ENCODE measurements at regions not wholly inside any gene's neighbourhood (a gene's known extent, or its start where the extent isn't known, plus 50 kb on each side); places are given as distances from the start of the nearest gene placed in this dataset.

GRCh38 chr7:10412422-10413019 is 561.2 kb upstream of the PHF14 start:
- TF ChIP-seq, protein P1, sequence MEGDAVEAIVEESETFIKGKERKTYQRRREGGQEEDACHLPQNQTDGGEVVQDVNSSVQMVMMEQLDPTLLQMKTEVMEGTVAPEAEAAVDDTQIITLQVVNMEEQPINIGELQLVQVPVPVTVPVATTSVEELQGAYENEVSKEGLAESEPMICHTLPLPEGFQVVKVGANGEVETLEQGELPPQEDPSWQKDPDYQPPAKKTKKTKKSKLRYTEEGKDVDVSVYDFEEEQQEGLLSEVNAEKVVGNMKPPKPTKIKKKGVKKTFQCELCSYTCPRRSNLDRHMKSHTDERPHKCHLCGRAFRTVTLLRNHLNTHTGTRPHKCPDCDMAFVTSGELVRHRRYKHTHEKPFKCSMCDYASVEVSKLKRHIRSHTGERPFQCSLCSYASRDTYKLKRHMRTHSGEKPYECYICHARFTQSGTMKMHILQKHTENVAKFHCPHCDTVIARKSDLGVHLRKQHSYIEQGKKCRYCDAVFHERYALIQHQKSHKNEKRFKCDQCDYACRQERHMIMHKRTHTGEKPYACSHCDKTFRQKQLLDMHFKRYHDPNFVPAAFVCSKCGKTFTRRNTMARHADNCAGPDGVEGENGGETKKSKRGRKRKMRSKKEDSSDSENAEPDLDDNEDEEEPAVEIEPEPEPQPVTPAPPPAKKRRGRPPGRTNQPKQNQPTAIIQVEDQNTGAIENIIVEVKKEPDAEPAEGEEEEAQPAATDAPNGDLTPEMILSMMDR (IDR thresholded peaks at IDR 0.05): peak; percentile 15 to 65 (median 34)
- TF ChIP-seq POLR2AphosphoS5 (IDR thresholded peaks at IDR 0.05): no peak
- TF ChIP-seq EP300 (IDR thresholded peaks at IDR 0.05): no peak

Data from sigmoid colon (tissue), 4 donors.